Keratinocyte (primary cell): ENCODE measurements at regions not wholly inside any gene's neighbourhood (a gene's known extent, or its start where the extent isn't known, plus 50 kb on each side); places are given as distances from the start of the nearest gene placed in this dataset.
A peak's percentile ranks its signal among the peaks of the same experiment; 100 is the strongest.

Source experiments
- DNase-seq: peaks from one replicate; pipeline ENCODE4 v3.0.0-alpha.2; 2011; ENCODE audit warnings: low read depth, missing footprints, low spot score
- FAIRE-seq: peaks from 2 replicates; lab custom pipeline; 2011; peaks lifted over from hg19 to GRCh38; lab: Jason Lieb, UNC
- H2AFZ ChIP-seq: 2 replicates; pipeline ENCODE4 v1.6.0; 2012; ENCODE audit warnings: low read length, control low read depth, inconsistent platforms; ENCODE audit not compliant: control insufficient read depth
- H3K27ac ChIP-seq: 2 replicates; pipeline ENCODE4 v1.5.1; 2011; ENCODE audit warnings: low read length; ENCODE audit not compliant: control insufficient read depth, insufficient read depth
- H3K27me3 ChIP-seq: 3 replicates; pipeline ENCODE4 v1.6.0; 2011; ENCODE audit warnings: low read length; ENCODE audit not compliant: control insufficient read depth, insufficient read depth; ENCODE audit errors: extremely low read depth
- H3K36me3 ChIP-seq, 2 experiments: 2 replicates in 1 of 2; 3 replicates in 1 of 2; pipeline ENCODE4 v1.5.1; 2011; ENCODE audit warnings: low read length in 2 of 2, mild to moderate bottlenecking in 1 of 2; ENCODE audit not compliant: control insufficient read depth in 2 of 2, insufficient read depth in 2 of 2; ENCODE audit errors: extremely low read depth in 1 of 2
- H3K4me1 ChIP-seq: 3 replicates; pipeline ENCODE4 v1.5.1; 2011; ENCODE audit warnings: low read length; ENCODE audit not compliant: control insufficient read depth, insufficient read depth; ENCODE audit errors: extremely low read depth
- H3K4me2 ChIP-seq: 3 replicates; pipeline ENCODE4 v1.6.0; 2011; ENCODE audit warnings: low read depth, low read length; ENCODE audit not compliant: control insufficient read depth, insufficient read depth; ENCODE audit errors: extremely low read depth
- H3K4me3 ChIP-seq, 3 experiments: fragments of 200-600 bp in 1 of 3; sonication (generic) in 1 of 3; 2 replicates in 2 of 3; 3 replicates in 1 of 3; pipeline ENCODE4 v1.5.1; 2011 to 2016; ENCODE audit warnings: low read length in 3 of 3, mild to moderate bottlenecking in 3 of 3, control low read depth in 2 of 3, inconsistent platforms in 1 of 3, low read depth in 1 of 3, mixed read lengths in 1 of 3, mixed run types in 1 of 3, moderate library complexity in 1 of 3; ENCODE audit not compliant: control insufficient read depth in 2 of 3, insufficient read depth in 2 of 3; ENCODE audit errors: extremely low read depth in 1 of 3
- H3K79me2 ChIP-seq: 2 replicates; pipeline ENCODE4 v1.6.0; 2012; ENCODE audit warnings: low read length; ENCODE audit not compliant: control insufficient read depth, insufficient read depth
- H3K9ac ChIP-seq: 3 replicates; pipeline ENCODE4 v1.6.0; 2011; ENCODE audit warnings: low read length; ENCODE audit not compliant: control insufficient read depth, insufficient read depth; ENCODE audit errors: extremely low read depth
- H3K9me1 ChIP-seq: 3 replicates; pipeline ENCODE4 v1.6.0; 2011; ENCODE audit warnings: low read length; ENCODE audit not compliant: control insufficient read depth, insufficient read depth; ENCODE audit errors: extremely low read depth
- H3K9me3 ChIP-seq: 2 replicates; pipeline ENCODE4 v1.5.1; 2012; ENCODE audit warnings: low read depth, low read length; ENCODE audit not compliant: control insufficient read depth
- H4K20me1 ChIP-seq: 3 replicates; pipeline ENCODE4 v1.6.0; 2011; ENCODE audit warnings: low read length; ENCODE audit not compliant: control insufficient read depth, insufficient read depth; ENCODE audit errors: extremely low read depth
- CTCF ChIP-seq, 3 experiments: IDR thresholded peaks in 1 of 3; conservative IDR thresholded peaks in 1 of 3; optimal IDR thresholded peaks in 1 of 3; 2 replicates in 2 of 3; 3 replicates in 1 of 3; pipeline versions ENCODE3 to v1.5.1; 2011; ENCODE audit warnings: low read length in 3 of 3, mild to moderate bottlenecking in 3 of 3, moderate library complexity in 2 of 3, control low read depth in 1 of 3, inconsistent platforms in 1 of 3; ENCODE audit not compliant: insufficient read depth in 2 of 3; ENCODE audit errors: extremely low read depth in 1 of 3
- EZH2 ChIP-seq: IDR thresholded peaks from one replicate; pipeline ENCODE4 v1.6.1; 2012; ENCODE audit warnings: inconsistent platforms, mild to moderate bottlenecking, low read length, moderate library complexity
- dilution Hi-C: fragments of 300-500 bp; cut with MboI; formaldehyde crosslinking; loops from one replicate; pipeline ENCODE4 v1.7.0; 2020; ENCODE audit warnings: low sequenced_read_pairs; ENCODE audit not compliant: extremely low pct_ligation_motif_present

- no peaks in the 10 kb centered on the region for H3K9me3 ChIP-seq
- no peaks in the 10 kb centered on the region for H3K27me3 ChIP-seq
- H2AFZ ChIP-seq, result no peak overlapping the region
- no peaks in the 10 kb centered on the region for H4K20me1 ChIP-seq
- no peaks in the 10 kb centered on the region for H3K4me1 ChIP-seq
- no peaks in the 10 kb centered on the region for H3K79me2 ChIP-seq
- no peaks in the 10 kb centered on the region for H3K36me3 ChIP-seq
- dilution Hi-C loops, result no loop called here
- H3K27ac ChIP-seq, result no peak overlapping the region
- H3K9me1 ChIP-seq, result no peaks in the 10 kb centered on the region
- H3K9ac ChIP-seq, result no peak overlapping the region
- FAIRE-seq (peak; percentile 73), DNase-seq (no peak)
- H3K4me3 ChIP-seq, result no peak overlapping the region
- no peak for TF ChIP-seq CTCF (optimal IDR thresholded peaks at IDR 0.05 in 1 of 3, IDR thresholded peaks at IDR 0.05 in 1 of 3, conservative IDR thresholded peaks at IDR 0.05 in 1 of 3; ENCODE audit: extremely low read depth in 1 of 3, insufficient read depth in 2 of 3, low read length in 3 of 3)
- no peak for TF ChIP-seq EZH2
- no peak overlapping the region for H3K4me2 ChIP-seq
Measured at GRCh38 chr3:190252080-190252479, 70.2 kb downstream of the CLDN1 start.

GRCh38 chr3:190249414-190249813 lies 72.8 kb downstream of the CLDN1 start:
- Histone ChIP-seq H4K20me1 (no peaks in the 10 kb centered on the region), H3K9ac (no peak overlapping the region), H3K4me1 (no peaks in the 10 kb centered on the region), H3K4me2 (no peak overlapping the region), H3K79me2 (no peaks in the 10 kb centered on the region), H3K9me3 (no peaks in the 10 kb centered on the region), H3K27me3 (no peaks in the 10 kb centered on the region), H3K4me3 (no peak overlapping the region), H3K9me1 (no peaks in the 10 kb centered on the region), H2AFZ (no peak overlapping the region), H3K36me3 (no peaks in the 10 kb centered on the region), H3K27ac (no peak overlapping the region)
- DNase-seq, result no peak
- TF ChIP-seq CTCF (optimal IDR thresholded peaks at IDR 0.05 in 1 of 3, IDR thresholded peaks at IDR 0.05 in 1 of 3, conservative IDR thresholded peaks at IDR 0.05 in 1 of 3; ENCODE audit: extremely low read depth in 1 of 3, insufficient read depth in 2 of 3, low read length in 3 of 3), result no peak
- no peak for TF ChIP-seq EZH2
- FAIRE-seq, result no peak
- dilution Hi-C loops, result no loop called here
